Thoracic aorta (tissue), 2 donors: ENCODE measurements at regions not wholly inside any gene's neighbourhood (a gene's known extent, or its start where the extent isn't known, plus 50 kb on each side); places are given as distances from the start of the nearest gene placed in this dataset.

ENCODE experiments used
- ATAC-seq: fragments of 150-250 bp; one replicate; pipeline ENCODE4 v1.8.0; 2017; ENCODE audit warnings: low read depth; ENCODE audit not compliant: insufficient number of reproducible peaks, low FRiP score
- DNase-seq: peaks from one replicate; pipeline ENCODE4 v3.0.0-alpha.2; 2020; ENCODE audit warnings: low spot score
- H3K27ac ChIP-seq, 2 donors: fragments of 200-600 bp; sonication (generic); 1 replicate in 1 of 2; 2 replicates in 1 of 2; pipeline ENCODE4 v1.5.1; 2016; ENCODE audit warnings: mild to moderate bottlenecking in 2 of 2, moderate library complexity in 2 of 2
- H3K27me3 ChIP-seq: fragments of 200-600 bp; sonication (generic); replicated peaks from 2 replicates; pipeline ENCODE4 v1.6.0; 2016; ENCODE audit warnings: mild to moderate bottlenecking; ENCODE audit not compliant: insufficient read depth
- H3K36me3 ChIP-seq: fragments of 200-600 bp; sonication (generic); one replicate; pipeline ENCODE4 v1.5.1; 2016
- H3K4me1 ChIP-seq, 2 donors: fragments of 200-600 bp; sonication (generic); 1 replicate in 1 of 2; 2 replicates in 1 of 2; pipeline versions ENCODE4 v1.5.1 to v1.6.0; 2016; ENCODE audit warnings: low read depth in 2 of 2, mild to moderate bottlenecking in 1 of 2; ENCODE audit not compliant: control insufficient read depth in 1 of 2
- H3K4me3 ChIP-seq: fragments of 200-600 bp; sonication (generic); 2 replicates; pipeline ENCODE4 v1.5.1; 2016; ENCODE audit warnings: mild to moderate bottlenecking
- H3K9me3 ChIP-seq: fragments of 200-600 bp; sonication (generic); 2 replicates; pipeline ENCODE4 v1.5.1; 2016
- TF ChIP-seq, protein P1 (sequence below): fragments of 200-600 bp; sonication (generic); IDR thresholded peaks from one replicate; pipeline ENCODE4 v1.5.1; 2019; ENCODE audit warnings: antibody characterized with exemption

DNA sequence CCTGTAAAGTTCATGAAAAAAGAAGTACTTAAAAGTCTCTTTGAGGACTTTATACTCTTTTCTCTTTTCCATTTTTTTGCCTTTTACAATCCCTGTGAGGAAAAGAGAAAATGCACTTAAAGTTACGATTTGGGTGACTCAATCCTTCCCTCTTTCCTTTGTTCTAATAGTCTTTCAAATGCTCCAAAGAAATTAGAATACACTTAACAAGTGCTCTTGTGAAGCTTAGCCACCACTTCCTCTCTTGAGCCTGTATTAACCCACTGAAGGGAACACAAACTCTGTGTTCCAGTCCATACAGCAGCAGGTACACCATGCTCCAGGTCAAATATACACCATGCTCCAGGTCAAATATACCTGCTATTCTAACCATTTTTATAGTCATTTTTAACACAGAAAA is 581.1 kb upstream of the MGAT4C start:
- Histone ChIP-seq H3K4me3 (no peak overlapping the region), H3K4me1 (no peaks in the 10 kb centered on the region), H3K27me3 (no peaks in the 10 kb centered on the region), H3K36me3 (no peaks in the 10 kb centered on the region), H3K9me3 (no peaks in the 10 kb centered on the region), H3K27ac (no peak overlapping the region)
- ATAC-seq: no peak
- TF ChIP-seq, protein P1, sequence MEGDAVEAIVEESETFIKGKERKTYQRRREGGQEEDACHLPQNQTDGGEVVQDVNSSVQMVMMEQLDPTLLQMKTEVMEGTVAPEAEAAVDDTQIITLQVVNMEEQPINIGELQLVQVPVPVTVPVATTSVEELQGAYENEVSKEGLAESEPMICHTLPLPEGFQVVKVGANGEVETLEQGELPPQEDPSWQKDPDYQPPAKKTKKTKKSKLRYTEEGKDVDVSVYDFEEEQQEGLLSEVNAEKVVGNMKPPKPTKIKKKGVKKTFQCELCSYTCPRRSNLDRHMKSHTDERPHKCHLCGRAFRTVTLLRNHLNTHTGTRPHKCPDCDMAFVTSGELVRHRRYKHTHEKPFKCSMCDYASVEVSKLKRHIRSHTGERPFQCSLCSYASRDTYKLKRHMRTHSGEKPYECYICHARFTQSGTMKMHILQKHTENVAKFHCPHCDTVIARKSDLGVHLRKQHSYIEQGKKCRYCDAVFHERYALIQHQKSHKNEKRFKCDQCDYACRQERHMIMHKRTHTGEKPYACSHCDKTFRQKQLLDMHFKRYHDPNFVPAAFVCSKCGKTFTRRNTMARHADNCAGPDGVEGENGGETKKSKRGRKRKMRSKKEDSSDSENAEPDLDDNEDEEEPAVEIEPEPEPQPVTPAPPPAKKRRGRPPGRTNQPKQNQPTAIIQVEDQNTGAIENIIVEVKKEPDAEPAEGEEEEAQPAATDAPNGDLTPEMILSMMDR: no peak
- DNase-seq: no peak

DNA sequence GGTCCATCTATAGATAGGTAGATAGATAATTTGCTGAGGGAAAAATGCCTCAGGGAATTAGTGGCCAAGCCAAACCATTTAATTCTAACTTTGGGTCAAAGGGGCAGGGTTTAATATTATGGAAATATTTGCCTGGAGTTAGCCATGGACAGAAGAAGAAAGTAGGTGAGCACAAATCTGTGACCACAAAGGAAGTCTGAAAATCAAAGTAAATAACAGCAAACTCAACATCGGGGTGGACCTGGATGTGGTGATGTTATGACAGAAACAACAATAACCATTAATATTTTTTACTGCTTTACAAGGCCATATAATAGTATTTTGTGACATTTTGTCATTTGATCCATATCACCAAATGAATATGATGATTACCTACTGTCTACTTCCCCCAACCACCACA is 578.0 kb upstream of the MGAT4C start:
- no peaks in the 10 kb centered on the region for H3K27me3 ChIP-seq
- DNase-seq: no peak
- H3K4me1 ChIP-seq: no peaks in the 10 kb centered on the region
- no peaks in the 10 kb centered on the region for H3K36me3 ChIP-seq
- no peak overlapping the region for H3K4me3 ChIP-seq
- no peak overlapping the region for H3K27ac ChIP-seq
- H3K9me3 ChIP-seq: no peaks in the 10 kb centered on the region
- TF ChIP-seq, protein P1: no peak
- ATAC-seq: no peak

DNA sequence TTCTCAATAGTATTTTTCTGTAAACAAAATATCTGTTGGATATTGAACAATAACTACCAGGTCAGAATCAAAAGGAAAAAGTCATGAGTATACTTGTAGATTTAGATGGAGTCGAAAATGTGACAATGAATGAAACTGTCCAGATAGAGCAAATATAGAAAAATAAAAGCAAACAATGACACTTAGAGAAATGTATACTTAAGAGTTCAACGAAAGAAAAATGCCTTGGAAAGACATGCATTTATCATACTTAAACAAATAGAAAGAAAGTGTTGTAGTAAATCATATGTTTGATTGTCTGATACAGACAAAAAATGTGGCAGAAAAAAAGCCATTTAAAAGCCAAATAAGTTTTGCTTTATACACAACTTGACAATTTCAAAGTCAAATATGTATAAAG is 571.2 kb upstream of the MGAT4C start:
- H3K9me3 ChIP-seq: no peaks in the 10 kb centered on the region
- no peak for ATAC-seq
- no peaks in the 10 kb centered on the region for H3K36me3 ChIP-seq
- no peak for DNase-seq
- TF ChIP-seq, protein P1: no peak
- no peak overlapping the region for H3K4me3 ChIP-seq
- no peaks in the 10 kb centered on the region for H3K27me3 ChIP-seq
- H3K27ac ChIP-seq: no peak overlapping the region
- H3K4me1 ChIP-seq: no peaks in the 10 kb centered on the region

DNA sequence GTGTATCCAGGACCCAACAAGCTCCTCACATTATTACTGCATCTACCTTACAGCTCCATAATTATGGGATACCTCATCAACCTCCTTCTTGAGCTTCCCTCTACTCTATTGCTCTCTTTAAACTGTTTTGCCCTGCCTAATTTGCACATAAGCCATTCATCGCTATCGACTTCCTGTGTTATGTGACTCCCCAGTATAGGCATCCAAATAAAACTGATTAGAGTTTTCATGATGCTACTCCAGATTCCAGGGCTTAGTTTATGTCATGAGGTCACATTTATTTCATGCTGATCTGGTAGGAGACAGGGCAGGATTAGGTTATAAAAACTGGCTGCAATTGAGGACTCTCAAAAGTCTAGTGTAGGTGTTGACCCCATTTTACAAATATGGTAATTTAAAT is 569.9 kb upstream of the MGAT4C start:
- no peak for ATAC-seq
- no peak for DNase-seq
- no peaks in the 10 kb centered on the region for H3K4me1 ChIP-seq
- H3K27ac ChIP-seq: no peak overlapping the region
- no peaks in the 10 kb centered on the region for H3K9me3 ChIP-seq
- H3K36me3 ChIP-seq: no peaks in the 10 kb centered on the region
- TF ChIP-seq, protein P1: no peak
- H3K27me3 ChIP-seq: no peaks in the 10 kb centered on the region
- H3K4me3 ChIP-seq: no peak overlapping the region

DNA sequence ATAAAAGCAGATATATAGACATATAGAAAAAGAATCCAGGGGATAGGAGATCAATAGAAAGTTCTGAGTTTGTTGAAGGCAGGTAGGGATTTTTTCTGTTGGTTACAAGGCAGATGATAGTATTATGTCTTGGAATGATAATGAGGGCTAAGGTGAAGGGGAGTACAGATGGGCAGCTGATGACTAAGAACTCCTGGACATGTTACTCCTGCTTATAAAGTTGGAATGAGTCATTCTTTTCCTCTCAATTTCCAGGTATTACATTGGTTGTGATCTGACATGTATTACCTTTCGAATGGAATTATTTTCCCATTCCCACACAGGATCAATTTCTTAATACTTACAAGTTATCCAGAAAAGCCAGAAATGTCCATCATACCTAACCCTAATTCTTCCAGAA is 545.2 kb upstream of the MGAT4C start:
- Histone ChIP-seq H3K4me3 (no peak overlapping the region), H3K36me3 (no peaks in the 10 kb centered on the region), H3K4me1 (no peaks in the 10 kb centered on the region), H3K27me3 (no peaks in the 10 kb centered on the region), H3K27ac (no peak overlapping the region), H3K9me3 (no peaks in the 10 kb centered on the region)
- TF ChIP-seq, protein P1: no peak
- DNase-seq (no peak), ATAC-seq (no peak)
